ENCODE measurements at regions not wholly inside any gene's neighbourhood (a gene's known extent, or its start where the extent isn't known, plus 50 kb on each side); places are given as distances from the start of the nearest gene placed in this dataset.

- DNase-seq (ENCODE audit: low spot score), result no peak
Observed at GRCh38 chr5:6166698-6167394, 211.5 kb downstream of the MED10 start.

GRCh38 chr5:6163913-6164312 lies 214.4 kb downstream of the MED10 start:
- DNase-seq (ENCODE audit: low spot score), result no peak

- no peak for DNase-seq (ENCODE audit: low spot score)
Observed at GRCh38 chr5:6162175-6162574, 216.2 kb downstream of the MED10 start.

GRCh38 chr5:6161257-6161656 lies 217.1 kb downstream of the MED10 start:
- DNase-seq (ENCODE audit: low spot score), result no peak

- DNase-seq (ENCODE audit: low spot score), result no peak
Observed at GRCh38 chr5:6159832-6160430, 218.4 kb downstream of the MED10 start.

- DNase-seq (ENCODE audit: low spot score), result no peak
Observed at GRCh38 chr5:6158974-6159831, 219.1 kb downstream of the MED10 start.

- DNase-seq (ENCODE audit: low spot score), result no peak
Observed at GRCh38 chr5:6154216-6154615, 224.1 kb downstream of the MED10 start.

- no peak for DNase-seq (ENCODE audit: low spot score)
Observed at GRCh38 chr5:6146271-6146670, 232.1 kb downstream of the MED10 start.

GRCh38 chr5:6145616-6146237 lies 232.6 kb downstream of the MED10 start:
- DNase-seq (ENCODE audit: low spot score), result no peak

- DNase-seq (ENCODE audit: low spot score), result no peak
Observed at GRCh38 chr5:6143523-6143922, 234.8 kb downstream of the MED10 start.

- no peak for DNase-seq (ENCODE audit: low spot score)
Observed at GRCh38 chr5:6142353-6142752, 236.0 kb downstream of the MED10 start.

GRCh38 chr5:6140219-6140618 lies 238.1 kb downstream of the MED10 start:
- no peak for DNase-seq (ENCODE audit: low spot score)

- no peak for DNase-seq (ENCODE audit: low spot score)
Observed at GRCh38 chr5:6135977-6136376, 242.4 kb downstream of the MED10 start.

- DNase-seq (ENCODE audit: low spot score), result no peak
Observed at GRCh38 chr5:6134281-6134680, 244.1 kb downstream of the MED10 start.

- no peak for DNase-seq (ENCODE audit: low spot score)
Observed at GRCh38 chr5:6125781-6126180, 252.6 kb downstream of the MED10 start.

- DNase-seq (ENCODE audit: low spot score), result no peak
Observed at GRCh38 chr5:6118691-6119090, 259.7 kb downstream of the MED10 start.

GRCh38 chr5:6117212-6117611 lies 261.1 kb downstream of the MED10 start:
- DNase-seq (ENCODE audit: low spot score), result no peak

GRCh38 chr5:6115852-6116251 lies 262.5 kb downstream of the MED10 start:
- DNase-seq (ENCODE audit: low spot score), result no peak

GRCh38 chr5:6112538-6112937 lies 265.8 kb downstream of the MED10 start:
- no peak for DNase-seq (ENCODE audit: low spot score)

GRCh38 chr5:6112125-6112524 lies 266.2 kb downstream of the MED10 start:
- no peak for DNase-seq (ENCODE audit: low spot score)

GRCh38 chr5:6111131-6111530 lies 267.2 kb downstream of the MED10 start:
- DNase-seq (ENCODE audit: low spot score), result no peak

GRCh38 chr5:6110441-6111005 lies 267.8 kb downstream of the MED10 start:
- DNase-seq (ENCODE audit: low spot score), result no peak

All from CD4-positive, alpha-beta T cell treated with Interleukin-15 for 4 hours (primary cell).